Effector memory CD4-positive, alpha-beta T cell (primary cell): ENCODE measurements at regions not wholly inside any gene's neighbourhood (a gene's known extent, or its start where the extent isn't known, plus 50 kb on each side); places are given as distances from the start of the nearest gene placed in this dataset.

Experiments
- DNase-seq, 3 donors: peaks; one replicate each; pipeline ENCODE4 v3.0.0-alpha.2; 2020
- H3K27ac ChIP-seq: 2 replicates; pipeline ENCODE4 v1.7.0; 2013; ENCODE audit warnings: mild to moderate bottlenecking, low read length, moderate library complexity; ENCODE audit not compliant: insufficient read depth, poor library complexity, severe bottlenecking
- H3K27me3 ChIP-seq: replicated peaks from 2 replicates; pipeline ENCODE4 v1.7.0; 2013; ENCODE audit warnings: mild to moderate bottlenecking, low read length; ENCODE audit not compliant: insufficient read depth, control insufficient read depth, poor library complexity, severe bottlenecking
- H3K36me3 ChIP-seq: 2 replicates; pipeline ENCODE4 v1.7.0; 2013; ENCODE audit warnings: mild to moderate bottlenecking, low read length, moderate library complexity; ENCODE audit not compliant: control insufficient read depth, insufficient read depth
- H3K4me1 ChIP-seq: 2 replicates; pipeline ENCODE4 v1.7.0; 2013; ENCODE audit warnings: low read length, mild to moderate bottlenecking; ENCODE audit not compliant: control insufficient read depth, insufficient read depth, poor library complexity, severe bottlenecking
- H3K4me3 ChIP-seq: 2 replicates; pipeline ENCODE4 v1.7.0; 2013; ENCODE audit warnings: low read length, low read depth, mild to moderate bottlenecking; ENCODE audit not compliant: insufficient read depth, poor library complexity, severe bottlenecking
- H3K9me3 ChIP-seq: 2 replicates; pipeline ENCODE4 v1.7.0; 2013; ENCODE audit warnings: mild to moderate bottlenecking, low read length, moderate library complexity; ENCODE audit not compliant: control insufficient read depth

DNA sequence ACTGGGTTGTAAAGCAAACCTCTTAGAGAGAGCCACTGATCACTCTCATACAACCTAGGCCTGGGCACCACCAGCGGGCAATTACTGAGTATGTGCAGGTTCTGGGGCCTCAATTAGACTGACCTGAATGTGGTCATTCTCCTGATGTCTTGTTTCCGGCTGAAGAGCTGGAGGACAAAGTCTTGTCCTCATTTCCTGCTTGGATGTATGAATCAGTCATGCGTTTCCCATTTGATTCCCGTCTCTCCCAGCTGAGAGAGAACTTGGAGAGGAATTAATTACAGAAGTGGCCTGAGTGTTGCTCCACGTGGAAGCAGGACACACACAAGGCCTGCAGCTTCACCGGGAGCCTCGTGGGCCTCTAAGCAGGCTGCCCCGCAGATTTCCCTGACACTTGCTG is 799.3 kb upstream of the ARGLU1 start:
- Histone ChIP-seq H3K27ac (no peak overlapping the region), H3K9me3 (no peaks in the 10 kb centered on the region), H3K4me3 (no peak overlapping the region), H3K36me3 (no peaks in the 10 kb centered on the region), H3K27me3 (no peaks in the 10 kb centered on the region), H3K4me1 (no peaks in the 10 kb centered on the region)
- DNase-seq, result no peak

DNA sequence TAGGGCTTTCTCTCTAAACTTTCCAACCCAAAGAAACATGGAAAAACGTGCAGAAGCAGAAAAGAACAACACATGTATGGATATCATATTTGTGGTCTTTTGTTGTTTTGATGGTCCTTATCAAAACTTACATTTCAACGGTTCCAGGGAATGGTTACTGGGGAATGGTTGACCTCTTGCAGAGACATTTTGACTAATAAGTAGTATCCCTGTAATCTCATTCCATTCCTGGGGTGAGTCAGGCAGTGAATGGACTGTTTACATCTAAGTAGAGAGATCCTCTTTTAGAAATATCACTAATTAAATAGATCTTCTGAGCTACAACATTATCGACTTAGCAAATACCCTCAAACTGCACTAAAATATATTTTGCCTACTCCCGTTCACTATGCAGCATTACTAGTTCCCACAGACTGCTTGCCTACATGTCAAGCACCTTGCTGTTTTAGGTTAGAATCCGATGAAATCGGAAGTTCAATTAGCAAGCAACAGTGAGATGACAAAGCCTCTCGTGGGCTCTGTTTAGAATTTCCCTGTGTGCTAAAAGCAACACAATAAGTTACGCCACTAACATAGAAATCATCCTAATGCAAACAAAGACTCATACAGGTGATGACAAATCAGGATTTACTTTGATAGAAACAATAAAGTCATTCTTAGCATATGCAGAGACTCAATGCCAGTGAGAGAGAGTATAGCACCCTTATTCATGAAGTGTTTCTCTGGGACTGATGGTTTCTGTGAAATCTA is 797.7 kb upstream of the ARGLU1 start:
- no peaks in the 10 kb centered on the region for H3K27me3 ChIP-seq
- DNase-seq, result no peak
- no peaks in the 10 kb centered on the region for H3K9me3 ChIP-seq
- no peaks in the 10 kb centered on the region for H3K4me1 ChIP-seq
- H3K36me3 ChIP-seq, result no peaks in the 10 kb centered on the region
- no peak overlapping the region for H3K27ac ChIP-seq
- no peak overlapping the region for H3K4me3 ChIP-seq

DNA sequence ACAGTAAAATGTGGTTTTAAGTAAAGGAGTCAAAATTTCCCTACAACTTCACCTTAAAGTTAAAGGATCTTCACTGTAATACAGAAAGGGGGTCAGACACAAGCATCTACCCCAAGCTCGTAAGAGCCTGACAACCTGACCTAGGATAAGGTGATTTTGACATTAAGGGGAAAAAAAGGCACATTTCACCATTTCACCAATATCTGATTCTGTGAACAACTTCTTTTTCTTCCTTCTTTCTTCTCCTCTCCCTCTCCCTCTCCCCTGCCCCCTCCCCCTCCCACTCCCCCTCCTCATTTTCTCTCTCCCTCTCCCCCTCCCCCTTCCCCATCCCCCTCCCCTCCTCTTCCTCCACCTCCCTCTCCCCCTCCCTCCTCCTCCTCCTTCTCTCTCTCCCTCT is 796.7 kb upstream of the ARGLU1 start:
- Histone ChIP-seq H3K4me1 (no peaks in the 10 kb centered on the region), H3K27ac (no peak overlapping the region), H3K4me3 (no peak overlapping the region), H3K36me3 (no peaks in the 10 kb centered on the region), H3K27me3 (no peaks in the 10 kb centered on the region), H3K9me3 (no peaks in the 10 kb centered on the region)
- DNase-seq, result no peak

DNA sequence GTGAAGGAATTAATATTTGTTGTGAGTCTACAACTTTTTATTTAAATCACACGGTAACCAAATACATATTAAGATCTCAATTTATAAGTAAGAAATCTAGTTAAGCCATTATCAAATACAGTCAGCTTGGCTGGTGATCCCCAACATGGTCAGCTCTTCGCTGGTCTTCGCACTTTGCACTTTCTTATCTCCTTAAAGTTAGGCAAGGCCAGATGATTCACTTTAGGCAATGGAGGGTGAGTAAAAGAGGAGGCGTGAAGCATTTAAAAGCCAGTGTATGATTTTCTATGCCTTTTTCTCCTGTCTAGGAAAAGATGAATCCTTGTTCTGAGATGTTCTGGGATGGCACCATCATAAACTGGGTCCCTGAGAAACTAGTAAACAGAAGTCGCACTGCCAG is 793.7 kb upstream of the ARGLU1 start:
- no peak overlapping the region for H3K4me3 ChIP-seq
- no peaks in the 10 kb centered on the region for H3K4me1 ChIP-seq
- H3K27me3 ChIP-seq, result no peaks in the 10 kb centered on the region
- H3K36me3 ChIP-seq, result no peaks in the 10 kb centered on the region
- no peak for DNase-seq
- no peaks in the 10 kb centered on the region for H3K9me3 ChIP-seq
- no peak overlapping the region for H3K27ac ChIP-seq

DNA sequence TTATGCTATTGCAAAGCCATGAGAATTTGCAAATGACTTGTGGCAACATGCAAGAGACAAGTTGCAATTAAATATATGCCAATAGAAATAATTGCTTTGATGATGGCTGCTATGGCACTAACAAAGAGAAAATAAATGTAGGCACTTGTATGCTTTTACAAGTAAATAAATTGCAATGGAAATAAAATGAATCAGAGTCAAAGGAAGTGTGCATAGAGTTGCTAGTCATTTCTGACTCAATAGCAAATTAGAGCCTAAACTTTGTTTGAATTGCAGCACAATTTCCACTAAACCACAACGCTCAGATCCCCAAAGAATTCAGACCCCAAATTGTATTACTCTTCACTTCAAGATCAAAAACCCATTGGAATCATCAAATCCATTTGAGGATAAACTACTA is 792.1 kb upstream of the ARGLU1 start:
- no peak overlapping the region for H3K4me3 ChIP-seq
- H3K27ac ChIP-seq, result no peak overlapping the region
- no peak for DNase-seq
- no peaks in the 10 kb centered on the region for H3K27me3 ChIP-seq
- no peaks in the 10 kb centered on the region for H3K9me3 ChIP-seq
- H3K4me1 ChIP-seq, result no peaks in the 10 kb centered on the region
- H3K36me3 ChIP-seq, result no peaks in the 10 kb centered on the region

DNA sequence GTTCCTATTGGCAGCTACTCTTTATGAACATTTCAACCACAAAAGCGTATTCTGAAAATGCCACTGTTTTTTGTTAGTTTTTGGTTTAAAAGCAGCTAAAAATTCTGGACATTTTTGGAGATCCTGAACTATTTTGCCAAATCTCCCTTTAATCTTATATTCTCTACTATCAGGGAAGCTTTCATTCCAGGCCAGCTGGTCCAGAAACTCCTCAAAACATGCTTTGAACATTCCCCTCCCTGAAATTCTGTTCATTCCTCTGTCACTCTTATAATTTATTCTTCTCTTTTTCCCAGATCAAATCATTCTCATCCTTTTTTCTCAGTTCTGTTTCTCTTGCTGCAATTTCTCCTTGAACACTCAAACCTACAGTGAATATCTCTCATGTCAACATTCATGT is 790.9 kb upstream of the ARGLU1 start:
- no peak for DNase-seq
- H3K4me1 ChIP-seq, result no peaks in the 10 kb centered on the region
- no peaks in the 10 kb centered on the region for H3K9me3 ChIP-seq
- no peak overlapping the region for H3K4me3 ChIP-seq
- no peak overlapping the region for H3K27ac ChIP-seq
- H3K36me3 ChIP-seq, result no peaks in the 10 kb centered on the region
- no peaks in the 10 kb centered on the region for H3K27me3 ChIP-seq

DNA sequence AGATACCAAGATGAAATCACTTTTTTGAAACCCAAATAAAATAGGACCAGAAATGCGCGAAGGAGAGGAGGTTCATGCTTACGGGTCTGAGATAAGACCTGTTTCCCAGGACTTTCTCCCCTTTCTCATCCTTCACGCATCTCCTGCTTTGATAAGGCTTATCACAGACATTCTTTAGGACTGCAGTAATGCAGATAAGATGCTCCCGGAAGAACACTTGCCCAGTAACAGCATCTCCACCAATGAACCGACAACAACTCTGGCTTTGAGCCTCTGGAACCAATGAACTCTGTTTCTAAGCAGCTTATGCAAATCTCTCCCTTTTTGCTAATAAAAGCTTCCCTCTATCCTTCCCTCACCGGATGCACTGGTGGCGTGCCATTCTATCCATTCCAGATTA is 783.4 kb upstream of the ARGLU1 start:
- Histone ChIP-seq H3K9me3 (no peaks in the 10 kb centered on the region), H3K27ac (no peak overlapping the region), H3K36me3 (no peaks in the 10 kb centered on the region), H3K27me3 (no peaks in the 10 kb centered on the region), H3K4me1 (no peaks in the 10 kb centered on the region), H3K4me3 (no peak overlapping the region)
- no peak for DNase-seq

DNA sequence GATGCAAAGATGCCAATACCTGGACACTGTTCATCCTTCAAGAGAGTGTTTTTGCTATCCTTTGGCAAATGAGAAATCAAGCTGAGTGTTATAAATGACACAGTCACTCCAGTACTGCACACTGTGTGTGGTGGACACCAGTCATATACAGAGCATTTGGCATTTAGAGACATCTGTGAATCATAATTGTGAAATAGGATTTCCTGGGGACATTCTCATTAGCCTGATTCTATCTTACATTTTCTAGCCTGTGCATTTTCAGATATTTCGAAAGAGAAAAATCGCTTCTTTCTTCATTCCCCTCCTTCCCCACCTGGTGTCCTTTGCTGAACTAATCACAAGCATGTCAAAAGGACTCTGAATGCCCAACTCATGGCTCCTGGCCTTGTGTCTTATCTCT is 781.0 kb upstream of the ARGLU1 start:
- Histone ChIP-seq H3K27ac (no peak overlapping the region), H3K27me3 (no peaks in the 10 kb centered on the region), H3K9me3 (no peaks in the 10 kb centered on the region), H3K36me3 (no peaks in the 10 kb centered on the region), H3K4me1 (no peaks in the 10 kb centered on the region), H3K4me3 (no peak overlapping the region)
- DNase-seq, result no peak

DNA sequence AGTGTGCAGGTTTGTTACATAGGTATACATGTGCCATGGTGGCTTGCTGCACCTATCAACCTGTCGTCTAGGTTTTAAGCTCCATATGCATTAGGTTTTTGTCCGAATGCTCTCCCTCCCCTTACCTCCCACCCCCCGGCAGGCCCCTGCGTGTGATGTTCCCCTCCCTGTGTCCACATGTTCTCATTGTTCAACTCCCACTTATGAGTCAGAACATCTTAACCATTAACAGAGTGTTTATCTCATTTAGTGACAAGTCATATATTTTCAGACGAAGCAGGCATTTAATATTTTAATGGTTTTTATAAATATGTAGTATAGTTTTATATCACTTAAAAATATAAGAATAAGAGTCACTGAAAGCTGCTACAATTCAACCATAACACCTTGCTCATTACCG is 780.5 kb upstream of the ARGLU1 start:
- no peaks in the 10 kb centered on the region for H3K36me3 ChIP-seq
- H3K27me3 ChIP-seq, result no peaks in the 10 kb centered on the region
- H3K4me1 ChIP-seq, result no peaks in the 10 kb centered on the region
- H3K27ac ChIP-seq, result no peak overlapping the region
- no peaks in the 10 kb centered on the region for H3K9me3 ChIP-seq
- no peak overlapping the region for H3K4me3 ChIP-seq
- no peak for DNase-seq

DNA sequence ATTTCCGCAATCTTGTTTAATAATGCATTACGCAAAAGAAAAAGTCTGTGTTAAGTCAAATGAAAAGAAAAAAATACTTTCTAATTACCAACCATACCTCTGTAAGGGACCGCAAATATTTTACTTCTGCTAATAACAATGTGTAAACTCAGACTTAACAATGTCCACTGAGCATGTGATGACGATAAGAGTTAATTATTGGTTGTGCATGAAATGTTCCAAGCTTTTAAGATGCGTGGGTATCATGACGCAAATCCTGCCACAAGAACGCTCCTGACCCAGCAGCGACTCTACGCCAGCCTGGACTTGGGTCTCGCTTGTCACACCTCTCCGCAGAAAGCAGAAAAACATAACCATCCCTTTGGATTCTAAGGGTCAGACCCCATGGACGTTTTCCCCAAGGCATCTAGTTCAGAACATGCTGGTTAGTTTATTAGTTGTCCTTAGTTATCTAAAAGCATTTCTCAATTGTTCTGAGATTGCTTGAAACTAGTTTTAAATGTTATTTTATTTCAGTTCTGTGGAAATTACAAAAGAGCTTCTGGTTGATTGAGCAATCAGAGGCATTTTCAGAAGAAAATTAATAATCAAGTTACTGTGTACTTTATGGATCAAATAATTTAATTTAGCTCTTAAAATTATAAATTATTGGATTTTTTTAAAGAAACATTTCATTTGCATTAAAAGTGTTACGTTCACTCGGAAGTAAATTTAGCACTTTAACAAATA is 779.9 kb upstream of the ARGLU1 start:
- no peak for DNase-seq
- H3K36me3 ChIP-seq, result no peaks in the 10 kb centered on the region
- H3K27me3 ChIP-seq, result no peaks in the 10 kb centered on the region
- H3K4me3 ChIP-seq, result no peak overlapping the region
- H3K9me3 ChIP-seq, result no peaks in the 10 kb centered on the region
- H3K27ac ChIP-seq, result no peak overlapping the region
- no peaks in the 10 kb centered on the region for H3K4me1 ChIP-seq
